ENCODE measurements at regions not wholly inside any gene's neighbourhood (a gene's known extent, or its start where the extent isn't known, plus 50 kb on each side); places are given as distances from the start of the nearest gene placed in this dataset.
"Not testable (repeated sequence)": the region's sequence is repeated elsewhere in the genome, so short reads cannot be mapped to it uniquely, and the experiment has no call there.

GRCh38 chr4:120314969-120315368 is 248.3 kb upstream of the MAD2L1 start:
- no peak for DNase-seq (ENCODE audit: low read depth, low spot score)

GRCh38 chr4:120304801-120305200 is 238.2 kb upstream of the MAD2L1 start:
- DNase-seq (ENCODE audit: low read depth, low spot score), result no peak

- no peak for DNase-seq (ENCODE audit: low read depth, low spot score)
Observed at GRCh38 chr4:120299631-120300030, 233.0 kb upstream of the MAD2L1 start.

GRCh38 chr4:120293341-120293740 is 226.7 kb upstream of the MAD2L1 start:
- no peak for DNase-seq (ENCODE audit: low read depth, low spot score)

- no peak for DNase-seq (ENCODE audit: low read depth, low spot score)
Observed at GRCh38 chr4:120291541-120291940, 224.9 kb upstream of the MAD2L1 start.

GRCh38 chr4:120290553-120290952 is 223.9 kb upstream of the MAD2L1 start:
- no peak for DNase-seq (ENCODE audit: low read depth, low spot score)

- no peak for DNase-seq (ENCODE audit: low read depth, low spot score)
Observed at GRCh38 chr4:120286813-120287212, 220.2 kb upstream of the MAD2L1 start.

- no peak for DNase-seq (ENCODE audit: low read depth, low spot score)
Observed at GRCh38 chr4:120281581-120281980, 214.9 kb upstream of the MAD2L1 start.

- DNase-seq (ENCODE audit: low read depth, low spot score), result no peak
Observed at GRCh38 chr4:120277391-120277790, 210.7 kb upstream of the MAD2L1 start.

- no peak for DNase-seq (ENCODE audit: low read depth, low spot score)
Observed at GRCh38 chr4:120266602-120267001, 200.0 kb upstream of the MAD2L1 start.

- DNase-seq (ENCODE audit: low read depth, low spot score), result no peak
Observed at GRCh38 chr4:120263618-120264017, 197.0 kb upstream of the MAD2L1 start.

- DNase-seq (ENCODE audit: low read depth, low spot score), result no peak
Observed at GRCh38 chr4:120261117-120261516, 194.5 kb upstream of the MAD2L1 start.

- not testable (repeated sequence) for DNase-seq (ENCODE audit: low read depth, low spot score)
Observed at GRCh38 chr4:120256112-120256775, 189.6 kb upstream of the MAD2L1 start.

GRCh38 chr4:120238277-120238973 is 171.8 kb upstream of the MAD2L1 start:
- no peak for DNase-seq (ENCODE audit: low read depth, low spot score)

GRCh38 chr4:120236873-120237272 is 170.2 kb upstream of the MAD2L1 start:
- DNase-seq (ENCODE audit: low read depth, low spot score), result no peak

- DNase-seq (ENCODE audit: low read depth, low spot score), result no peak
Observed at GRCh38 chr4:120232050-120232449, 165.4 kb upstream of the MAD2L1 start.

GRCh38 chr4:120228086-120228485 is 161.4 kb upstream of the MAD2L1 start:
- DNase-seq (ENCODE audit: low read depth, low spot score), result no peak

GRCh38 chr4:120227554-120227953 is 160.9 kb upstream of the MAD2L1 start:
- no peak for DNase-seq (ENCODE audit: low read depth, low spot score)

GRCh38 chr4:120225527-120225926 is 158.9 kb upstream of the MAD2L1 start:
- DNase-seq (ENCODE audit: low read depth, low spot score), result no peak

- no peak for DNase-seq (ENCODE audit: low read depth, low spot score)
Observed at GRCh38 chr4:120218981-120219380, 152.3 kb upstream of the MAD2L1 start.

GRCh38 chr4:120215350-120215749 is 148.7 kb upstream of the MAD2L1 start:
- no peak for DNase-seq (ENCODE audit: low read depth, low spot score)

- no peak for DNase-seq (ENCODE audit: low read depth, low spot score)
Observed at GRCh38 chr4:120211408-120212015, 144.9 kb upstream of the MAD2L1 start.

- no peak for DNase-seq (ENCODE audit: low read depth, low spot score)
Observed at GRCh38 chr4:120209706-120210105, 143.1 kb upstream of the MAD2L1 start.
